BLaER1 treated with 17β-estradiol and CSF1 and Interleukin-3, amounts not matched to agents 10 nM and 100 nM (cell line): ENCODE measurements at regions not wholly inside any gene's neighbourhood (a gene's known extent, or its start where the extent isn't known, plus 50 kb on each side); places are given as distances from the start of the nearest gene placed in this dataset.
"Not testable (repeated sequence)": the region's sequence is repeated elsewhere in the genome, so short reads cannot be mapped to it uniquely, and the experiment has no call there.

Experiments used
- H3K27ac ChIP-seq, 11 experiments: shearing (Covaris generic); formaldehyde crosslinking; 2 replicates each; pipeline ENCODE4 v1.8.1; 2022
- H3K27me3 ChIP-seq, 11 experiments: shearing (Covaris generic); formaldehyde crosslinking; 2 replicates each; pipeline ENCODE4 v1.8.1; 2022
- H3K36me3 ChIP-seq, 11 experiments: shearing (Covaris generic); formaldehyde crosslinking; 2 replicates each; pipeline ENCODE4 v1.8.1; 2022
- H3K4me1 ChIP-seq, 10 experiments: shearing (Covaris generic); formaldehyde crosslinking; 2 replicates each; pipeline ENCODE4 v1.8.1; 2022
- H3K4me2 ChIP-seq, 11 experiments: shearing (Covaris generic); formaldehyde crosslinking; 2 replicates each; pipeline ENCODE4 v1.8.1; 2022
- H3K4me3 ChIP-seq, 10 experiments: shearing (Covaris generic); formaldehyde crosslinking; 2 replicates each; pipeline ENCODE4 v1.8.1; 2022
- H3K9ac ChIP-seq, 11 experiments: shearing (Covaris generic); formaldehyde crosslinking; 2 replicates each; pipeline ENCODE4 v1.8.1; 2022
- H3K9me3 ChIP-seq, 11 experiments: shearing (Covaris generic); formaldehyde crosslinking; replicated peaks in 1 of 11; 2 replicates each; pipeline ENCODE4 v1.8.1; 2022
- H4K20me1 ChIP-seq, 11 experiments: shearing (Covaris generic); formaldehyde crosslinking; 2 replicates each; pipeline ENCODE4 v1.8.1; 2022
- Cebpa-rat ChIP-seq, 11 experiments: shearing (Covaris generic); IDR thresholded peaks; 2 replicates each; pipeline ENCODE4 v1.8.1; 2022

GRCh38 chr4:174066611-174067205 lies 216.8 kb downstream of the FBXO8 start:
- Histone ChIP-seq H3K4me1 (peaks cover 0 to 52% (median 11%) of the 10 kb centered on the region in 10 experiments; a peak in 14 of 20 replicates), H3K4me3 (no peak overlapping the region), H3K27ac (no peak overlapping the region), H4K20me1 (no peaks in the 10 kb centered on the region), H3K27me3 (no peaks in the 10 kb centered on the region), H3K4me2 (peak overlapping the region in 2 of 11 experiments; percentile 11 to 50; a peak in 2 of 22 replicates), H3K36me3 (no peaks in the 10 kb centered on the region), H3K9ac (no peak overlapping the region), H3K9me3 (peaks cover 0 to 11% (median 0%) of the 10 kb centered on the region in 11 experiments; a peak in 3 of 22 replicates)
- TF ChIP-seq Cebpa-rat (IDR thresholded peaks at IDR 0.05): no peak

- Histone ChIP-seq H4K20me1 (no peaks in the 10 kb centered on the region), H3K27me3 (no peaks in the 10 kb centered on the region), H3K4me2 (no peak overlapping the region)
These were observed 220.6 kb downstream of the FBXO8 start for GRCh38 chr4:174062831-174063230.

GRCh38 chr4:174061026-174061425 lies 222.4 kb downstream of the FBXO8 start:
- H3K27me3 ChIP-seq: no peaks in the 10 kb centered on the region
- H3K4me1 ChIP-seq: peaks cover 0 to 74% (median 29%) of the 10 kb centered on the region in 10 experiments; a peak in 17 of 20 replicates
- TF ChIP-seq Cebpa-rat (IDR thresholded peaks at IDR 0.05): no peak
- H3K36me3 ChIP-seq: 0 out of 22 replicates have a peak, but pooled peaks cover 0 to 9% (median 0%) of the 10 kb centered on the region in 11 experiments
- H3K9me3 ChIP-seq: peaks cover 17 to 54% (median 27%) of the 10 kb centered on the region in 11 experiments; a peak in 21 of 22 replicates
- peak overlapping the region in 7 of 11 experiments; percentile 1 to 61 (median 56); a peak in 9 of 22 replicates for H3K9ac ChIP-seq
- H3K27ac ChIP-seq: peak overlapping the region; percentile 50 to 93 (median 88); a peak in 21 of 22 replicates
- H3K4me2 ChIP-seq: peak overlapping the region in 8 of 11 experiments; percentile 19 to 74 (median 65); a peak in 15 of 22 replicates
- no peaks in the 10 kb centered on the region for H4K20me1 ChIP-seq
- H3K4me3 ChIP-seq: 0 out of 20 replicates have a peak overlapping the region, but pooled peaks of 1 of the 10 experiments have one; percentile 21

More at GRCh38 chr4:174062831-174063230, 220.6 kb downstream of the FBXO8 start:
- Histone ChIP-seq H3K27ac (no peak overlapping the region), H3K9ac (no peak overlapping the region), H3K4me3 (no peak overlapping the region), H3K9me3 (peaks cover 6 to 37% (median 15%) of the 10 kb centered on the region in 11 experiments; a peak in 18 of 22 replicates), H3K4me1 (peaks cover 0 to 70% (median 24%) of the 10 kb centered on the region in 10 experiments; a peak in 17 of 20 replicates), H3K36me3 (0 out of 22 replicates have a peak, but pooled peaks cover 0 to 3% (median 0%) of the 10 kb centered on the region in 11 experiments)
- no peak for TF ChIP-seq Cebpa-rat (IDR thresholded peaks at IDR 0.05)

GRCh38 chr4:174058846-174059245 lies 224.6 kb downstream of the FBXO8 start:
- peak overlapping the region in 7 of 11 experiments; percentile 21 to 74 (median 64); a peak in 12 of 22 replicates for H3K4me2 ChIP-seq
- peak in 2 of 11 experiments; percentile 77 to 87; a peak in 5 of 22 replicates for TF ChIP-seq Cebpa-rat (IDR thresholded peaks at IDR 0.05)
- H3K27ac ChIP-seq: peak overlapping the region; percentile 59 to 93 (median 88); a peak in 21 of 22 replicates

GRCh38 chr4:174056959-174057358 lies 226.5 kb downstream of the FBXO8 start:
- H3K4me3 ChIP-seq: 0 out of 20 replicates have a peak overlapping the region, but pooled peaks of 1 of the 10 experiments have one; percentile 22

More at GRCh38 chr4:174058846-174059245, 224.6 kb downstream of the FBXO8 start:
- peaks cover 0 to 15% (median 0%) of the 10 kb centered on the region in 11 experiments; a peak in 1 of 22 replicates for H3K36me3 ChIP-seq
- peak overlapping the region in 8 of 11 experiments; percentile 43 to 69 (median 58); a peak in 11 of 22 replicates for H3K9ac ChIP-seq
- no peak overlapping the region for H3K4me3 ChIP-seq
- H3K9me3 ChIP-seq: peaks cover 26 to 65% (median 40%) of the 10 kb centered on the region in 11 experiments
- no peaks in the 10 kb centered on the region for H4K20me1 ChIP-seq
- peaks cover 0 to 52% (median 29%) of the 10 kb centered on the region in 10 experiments; a peak in 17 of 20 replicates for H3K4me1 ChIP-seq
- no peaks in the 10 kb centered on the region for H3K27me3 ChIP-seq

GRCh38 chr4:174055344-174055743 lies 228.1 kb downstream of the FBXO8 start:
- Histone ChIP-seq H3K9me3 (peaks cover 26 to 54% (median 45%) of the 10 kb centered on the region in 11 experiments), H3K4me1 (peaks cover 0 to 35% (median 17%) of the 10 kb centered on the region in 10 experiments; a peak in 17 of 20 replicates)

More at GRCh38 chr4:174056959-174057358, 226.5 kb downstream of the FBXO8 start:
- Histone ChIP-seq H3K9me3 (peaks cover 26 to 61% (median 40%) of the 10 kb centered on the region in 11 experiments), H3K27me3 (no peaks in the 10 kb centered on the region), H3K9ac (no peak overlapping the region; a peak in 1 of 22 replicates), H3K4me1 (peaks cover 0 to 50% (median 29%) of the 10 kb centered on the region in 10 experiments; a peak in 17 of 20 replicates), H3K27ac (peak overlapping the region in 10 of 11 experiments; percentile 53 to 93 (median 86); a peak in 20 of 22 replicates), H3K4me2 (peak overlapping the region in 6 of 11 experiments; percentile 6 to 52 (median 28); a peak in 7 of 22 replicates), H4K20me1 (no peaks in the 10 kb centered on the region), H3K36me3 (peaks cover 0 to 15% (median 0%) of the 10 kb centered on the region in 11 experiments; a peak in 1 of 22 replicates)
- no peak for TF ChIP-seq Cebpa-rat (IDR thresholded peaks at IDR 0.05)

GRCh38 chr4:174053895-174054294 lies 229.6 kb downstream of the FBXO8 start:
- no peak overlapping the region for H3K4me3 ChIP-seq
- H3K27me3 ChIP-seq: no peaks in the 10 kb centered on the region
- peaks cover 0 to 15% (median 0%) of the 10 kb centered on the region in 11 experiments; a peak in 1 of 22 replicates for H3K36me3 ChIP-seq
- H3K27ac ChIP-seq: peak overlapping the region in 2 of 11 experiments; percentile 29 to 40; a peak in 4 of 22 replicates
- H3K4me2 ChIP-seq: no peak overlapping the region
- no peaks in the 10 kb centered on the region for H4K20me1 ChIP-seq
- peaks cover 23 to 46% (median 34%) of the 10 kb centered on the region in 11 experiments for H3K9me3 ChIP-seq
- TF ChIP-seq Cebpa-rat (IDR thresholded peaks at IDR 0.05): no peak
- peaks cover 0 to 20% (median 4%) of the 10 kb centered on the region in 10 experiments; a peak in 9 of 20 replicates for H3K4me1 ChIP-seq
- no peak overlapping the region for H3K9ac ChIP-seq

More at GRCh38 chr4:174055344-174055743, 228.1 kb downstream of the FBXO8 start:
- no peak overlapping the region for H3K9ac ChIP-seq
- H3K36me3 ChIP-seq: peaks cover 0 to 15% (median 0%) of the 10 kb centered on the region in 11 experiments; a peak in 1 of 22 replicates
- TF ChIP-seq Cebpa-rat (IDR thresholded peaks at IDR 0.05): no peak
- no peaks in the 10 kb centered on the region for H4K20me1 ChIP-seq
- no peak overlapping the region for H3K4me3 ChIP-seq
- H3K27me3 ChIP-seq: no peaks in the 10 kb centered on the region
- no peak overlapping the region; a peak in 1 of 22 replicates for H3K27ac ChIP-seq
- no peak overlapping the region for H3K4me2 ChIP-seq

- Histone ChIP-seq H3K9ac (no peak overlapping the region), H3K4me1 (peaks cover 6 to 12% (median 8%) of the 10 kb centered on the region in 10 experiments; a peak in 18 of 20 replicates), H3K27me3 (no peaks in the 10 kb centered on the region), H3K4me3 (no peak overlapping the region), H3K4me2 (peak overlapping the region; percentile 7 to 57 (median 35); a peak in 19 of 22 replicates), H4K20me1 (no peaks in the 10 kb centered on the region), H3K27ac (peak overlapping the region in 3 of 11 experiments; percentile 11 to 44 (median 14); a peak in 3 of 22 replicates), H3K36me3 (no peaks in the 10 kb centered on the region), H3K9me3 (peaks cover 0 to 19% (median 0%) of the 10 kb centered on the region in 11 experiments; a peak in 3 of 22 replicates)
- no peak for TF ChIP-seq Cebpa-rat (IDR thresholded peaks at IDR 0.05)
These were observed 236.1 kb downstream of the FBXO8 start for GRCh38 chr4:174047363-174047762.

GRCh38 chr4:174045829-174046228 lies 237.6 kb downstream of the FBXO8 start:
- not testable (repeated sequence) for H3K27me3 ChIP-seq, H4K20me1 ChIP-seq, H3K36me3 ChIP-seq, H3K27ac ChIP-seq, H3K4me3 ChIP-seq, H3K9ac ChIP-seq, H3K4me2 ChIP-seq
- Histone ChIP-seq H3K9me3 (peaks cover 0 to 16% (median 0%) of the 10 kb centered on the region in 11 experiments; a peak in 3 of 22 replicates), H3K4me1 (peaks cover 6 to 12% (median 8%) of the 10 kb centered on the region in 10 experiments; a peak in 18 of 20 replicates)
